Stimulated activated CD8-positive, alpha-beta memory T cell treated with anti-CD3 and anti-CD28 coated beads, Interleukin-4, amount 100 ng/mL, for 1 hour (primary cell): ENCODE measurements at regions not wholly inside any gene's neighbourhood (a gene's known extent, or its start where the extent isn't known, plus 50 kb on each side); places are given as distances from the start of the nearest gene placed in this dataset.

Source experiments
- DNase-seq, 2 donors: peaks; one replicate each; pipeline ENCODE4 v3.0.0-alpha.2; 2020; ENCODE audit warnings: low read depth in 2 of 2, low spot score in 1 of 2

DNA sequence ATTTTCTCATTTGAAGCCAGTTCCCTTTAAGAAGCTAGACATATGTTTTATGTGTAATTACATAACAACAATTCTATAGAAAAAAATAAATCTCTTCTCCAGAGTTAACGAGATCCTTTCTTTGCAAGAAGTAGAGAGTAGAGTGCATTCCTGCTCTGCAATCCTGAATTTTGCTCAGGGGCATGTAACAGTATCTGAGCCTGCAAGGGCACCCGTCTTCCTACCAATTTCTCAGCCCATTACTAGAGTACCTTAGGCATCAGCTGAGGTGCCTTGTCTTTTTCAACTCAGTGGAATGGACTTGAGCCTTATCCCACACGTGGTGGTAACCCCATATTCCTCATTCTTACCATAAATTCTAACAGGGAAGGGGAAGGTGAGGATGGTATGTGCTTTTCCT is 205.9 kb downstream of the IKZF2 start:
- no peak for DNase-seq

DNA sequence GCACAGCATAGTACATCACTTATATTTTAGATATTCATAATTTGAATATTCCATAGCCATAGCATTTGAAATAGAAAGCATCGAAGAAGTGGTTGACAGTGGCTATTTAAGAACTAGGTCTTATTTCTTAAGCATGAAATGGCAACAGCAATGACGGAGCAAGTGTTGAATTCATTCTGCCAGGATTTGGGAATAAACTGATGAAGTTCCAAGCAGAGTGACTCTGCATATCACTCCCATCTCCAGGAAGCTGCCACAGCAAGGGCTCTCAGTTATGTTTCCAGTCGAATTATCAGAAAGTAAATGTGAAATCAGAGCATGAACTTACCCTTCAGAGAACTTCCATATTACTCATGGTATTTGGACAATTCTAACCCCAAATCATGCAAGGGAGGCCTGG is 208.1 kb downstream of the IKZF2 start:
- DNase-seq, result no peak

- DNase-seq, result no peak
Observed at GRCh38 chr2:212941361-212941760, 210.1 kb downstream of the IKZF2 start.

DNA sequence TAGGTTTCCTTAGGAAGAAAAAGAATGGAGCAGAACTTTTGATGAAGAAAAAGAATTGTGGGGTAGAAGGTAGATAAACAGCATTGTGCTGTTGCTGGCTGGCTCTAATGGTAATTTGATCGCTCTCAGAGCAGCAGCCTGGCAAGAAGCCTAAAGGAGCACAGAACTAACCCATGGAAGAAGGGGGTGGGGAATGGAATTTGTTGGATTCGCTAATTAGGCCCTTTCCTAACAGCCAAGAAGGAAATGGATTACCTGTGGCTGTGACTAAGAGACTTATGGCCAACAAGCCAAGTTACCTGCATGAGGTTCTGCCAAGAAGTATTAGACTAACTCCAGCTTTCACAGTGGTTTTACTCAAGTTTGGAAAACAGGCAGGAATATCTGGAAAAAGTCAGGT is 210.6 kb downstream of the IKZF2 start:
- no peak for DNase-seq

DNA sequence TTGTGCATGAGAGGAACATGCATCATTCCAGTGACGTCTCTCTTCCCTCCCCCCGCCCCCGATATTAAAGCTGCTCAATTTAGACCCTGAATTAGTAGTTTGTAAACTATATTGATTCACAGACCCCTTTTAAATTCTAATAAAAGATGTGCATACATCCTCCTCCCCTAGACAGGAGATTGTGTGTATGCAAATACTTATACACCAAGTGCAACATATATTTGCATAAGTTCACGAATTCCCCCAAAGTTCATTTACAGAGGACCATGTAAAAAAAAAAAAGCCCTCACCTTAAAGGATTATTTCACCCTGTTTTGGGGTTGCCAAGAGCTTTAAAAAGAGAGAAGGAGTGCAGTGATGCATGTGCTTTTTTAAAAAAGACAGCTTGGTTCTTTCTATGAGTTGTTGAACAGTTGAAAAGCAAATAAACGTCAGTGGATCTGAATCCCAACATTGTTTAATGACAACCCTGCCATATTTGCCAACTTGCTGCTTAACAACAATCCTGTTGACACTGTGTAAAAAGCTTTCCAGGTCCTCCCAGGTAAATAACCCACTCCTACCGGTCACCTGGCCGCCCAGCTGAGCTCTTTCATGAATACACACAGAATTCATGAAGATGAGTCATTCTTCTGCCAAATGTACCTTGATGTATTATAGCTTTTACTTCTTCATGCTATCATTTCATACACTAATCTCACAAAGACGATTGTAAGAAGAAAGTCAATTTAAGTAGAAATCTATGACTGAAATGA is 211.5 kb downstream of the IKZF2 start:
- DNase-seq, result no peak

DNA sequence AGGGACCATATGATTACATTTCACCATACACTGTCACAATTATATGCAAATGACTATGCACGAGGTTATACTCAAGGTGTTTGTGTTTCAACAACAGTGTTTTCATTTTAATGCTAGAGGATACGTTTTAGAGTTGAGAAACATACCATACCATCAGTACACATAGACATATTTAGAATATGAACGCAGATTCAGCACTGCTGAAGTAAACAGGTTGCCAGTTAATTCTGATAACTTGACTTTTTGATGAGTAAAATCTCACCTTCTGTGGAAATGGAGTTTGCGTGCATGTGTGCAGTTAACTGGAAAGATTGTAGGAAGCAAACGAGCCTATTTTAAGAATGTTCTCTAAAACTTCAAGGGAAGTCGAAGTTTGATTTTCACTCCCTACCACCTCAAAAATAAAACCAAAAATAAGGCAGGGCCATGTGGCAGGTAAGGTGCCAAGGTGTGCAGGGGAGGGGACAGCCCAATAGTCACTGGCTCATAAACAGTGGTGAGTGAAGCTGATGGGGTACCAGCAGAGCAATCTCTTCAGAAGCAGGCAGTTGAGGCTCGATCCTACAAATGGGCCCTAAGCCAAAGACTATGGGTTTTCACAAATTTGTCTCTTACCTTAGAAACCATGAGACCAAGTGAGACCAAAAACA is 213.1 kb downstream of the IKZF2 start:
- no peak for DNase-seq

- no peak for DNase-seq
Observed at GRCh38 chr2:212936572-212936971, 214.8 kb downstream of the IKZF2 start.

DNA sequence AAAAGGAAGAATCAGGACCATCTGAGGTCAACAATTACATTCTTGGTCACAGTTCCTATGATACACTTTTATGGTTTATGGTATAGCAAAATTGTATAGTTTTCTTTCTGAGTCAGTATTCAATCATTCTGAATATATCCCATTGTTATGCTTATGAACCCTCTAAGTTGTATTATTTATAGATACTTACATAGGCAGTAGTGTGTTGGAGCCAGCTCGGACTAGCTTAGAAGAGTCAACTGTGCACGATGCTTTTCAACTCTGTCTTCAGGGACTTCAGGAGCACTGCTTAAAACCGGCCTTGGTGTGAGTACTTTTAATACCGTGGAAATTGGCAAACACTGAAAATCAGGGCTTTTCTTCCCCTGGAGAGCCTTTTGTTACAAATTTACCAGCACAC is 215.7 kb downstream of the IKZF2 start:
- no peak for DNase-seq

DNA sequence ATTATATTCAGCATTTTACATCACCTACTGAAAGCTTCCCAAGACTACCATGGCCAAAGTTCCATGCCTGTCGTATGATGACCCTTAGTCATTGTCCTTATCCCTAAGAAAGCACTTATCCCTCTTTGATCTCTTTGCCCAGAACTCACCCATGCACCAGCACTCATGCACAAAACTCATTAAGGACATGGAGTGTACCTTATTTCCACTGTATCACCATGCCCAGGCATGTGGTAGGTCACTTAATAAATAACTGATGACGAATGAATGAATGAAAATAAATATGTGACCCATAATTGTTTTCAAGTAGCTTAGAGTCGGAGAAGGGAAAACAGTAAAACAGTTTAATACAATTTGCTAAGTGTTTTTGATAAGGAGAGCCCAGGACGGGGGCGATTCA is 220.1 kb downstream of the IKZF2 start:
- DNase-seq, result no peak

DNA sequence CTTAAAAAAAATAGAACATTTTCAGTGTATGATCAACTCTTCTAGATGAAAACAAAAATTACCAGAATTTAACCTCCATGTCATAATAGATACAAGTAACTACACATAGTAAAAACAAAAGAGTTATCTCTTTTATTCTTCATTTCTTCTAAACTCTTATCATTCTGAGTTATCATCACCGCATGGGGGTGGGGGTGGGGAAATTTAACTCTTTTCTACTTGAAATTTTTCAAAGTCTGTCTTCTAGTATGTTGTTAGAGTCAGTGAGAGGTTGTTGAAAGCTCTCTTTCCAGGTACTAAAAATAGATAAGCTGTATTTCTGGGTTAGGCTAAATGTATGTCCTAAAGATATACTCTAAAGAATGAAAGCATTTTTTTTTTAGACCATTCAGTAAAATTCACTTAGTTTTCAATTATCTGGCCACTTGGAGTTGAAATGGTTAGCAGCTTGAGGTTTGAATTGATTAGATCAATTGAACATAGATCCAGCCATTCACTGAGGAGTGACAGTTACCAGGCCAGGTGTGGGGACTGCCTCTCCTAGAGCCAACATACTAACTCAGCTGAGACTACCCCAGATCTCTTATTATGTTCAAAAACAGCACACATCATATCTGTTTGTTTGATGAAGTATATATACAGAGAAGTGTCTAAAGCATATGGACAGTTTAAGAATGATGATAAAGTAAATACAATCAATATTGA is 220.7 kb downstream of the IKZF2 start:
- no peak for DNase-seq

- no peak for DNase-seq
Observed at GRCh38 chr2:212929971-212930370, 221.4 kb downstream of the IKZF2 start.

DNA sequence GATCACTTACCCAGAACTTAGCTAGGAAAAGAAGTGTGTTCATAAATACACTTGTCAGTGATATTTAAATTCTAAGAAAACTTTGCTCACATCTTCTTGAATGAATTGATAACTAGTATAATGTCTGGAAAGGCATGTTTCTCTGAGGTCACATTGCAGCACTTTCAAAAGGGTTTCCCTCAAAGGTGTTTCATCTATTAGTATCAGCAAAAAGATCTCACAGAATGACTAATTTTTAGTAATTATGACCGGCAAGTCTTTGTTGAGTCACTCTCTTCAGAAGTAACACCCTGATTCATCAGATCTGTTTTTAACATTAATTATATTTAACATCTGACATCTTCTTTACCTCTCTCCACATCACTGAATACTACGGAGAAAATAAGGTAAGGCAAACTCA is 222.3 kb downstream of the IKZF2 start:
- DNase-seq, result no peak

GRCh38 chr2:212928681-212929080 is 222.7 kb downstream of the IKZF2 start:
- DNase-seq, result no peak

DNA sequence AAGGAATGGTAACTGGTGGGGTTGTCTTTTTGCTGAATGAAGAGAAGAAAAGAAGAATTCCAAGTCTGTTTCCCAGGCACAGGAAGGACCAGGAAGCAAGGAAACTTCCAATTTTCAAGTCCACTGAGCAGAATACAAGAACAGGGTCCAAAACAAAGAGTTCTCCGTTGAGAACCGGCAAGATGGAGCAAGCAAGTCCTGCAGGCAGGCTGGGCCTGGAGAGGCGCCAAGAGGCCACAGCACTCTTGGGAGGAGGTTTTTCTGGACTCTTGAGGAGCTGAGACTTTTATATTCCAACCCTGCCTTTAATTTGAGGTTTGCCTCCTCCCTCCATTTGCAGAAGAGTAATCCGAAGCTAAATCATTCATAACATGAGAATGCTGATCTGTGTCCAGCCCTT is 224.5 kb downstream of the IKZF2 start:
- no peak for DNase-seq

DNA sequence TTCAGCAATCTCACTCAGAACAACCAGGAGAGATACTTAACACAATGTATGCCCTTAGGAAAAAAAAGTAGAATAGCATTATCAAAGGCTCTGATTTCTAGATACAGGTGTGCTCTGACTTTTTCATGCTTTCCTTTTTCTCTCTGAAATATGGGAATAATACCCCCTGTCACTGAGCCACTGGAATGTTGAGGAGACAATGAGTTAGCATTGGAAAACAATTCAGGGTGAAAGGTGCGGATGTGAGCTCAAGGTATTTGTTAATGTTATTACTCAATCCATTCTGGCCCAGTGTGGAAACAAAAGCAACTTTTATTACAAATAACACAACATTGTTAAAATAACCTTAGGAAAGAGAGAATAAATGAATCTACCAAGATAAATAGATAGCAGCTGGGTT is 228.0 kb downstream of the IKZF2 start:
- no peak for DNase-seq

DNA sequence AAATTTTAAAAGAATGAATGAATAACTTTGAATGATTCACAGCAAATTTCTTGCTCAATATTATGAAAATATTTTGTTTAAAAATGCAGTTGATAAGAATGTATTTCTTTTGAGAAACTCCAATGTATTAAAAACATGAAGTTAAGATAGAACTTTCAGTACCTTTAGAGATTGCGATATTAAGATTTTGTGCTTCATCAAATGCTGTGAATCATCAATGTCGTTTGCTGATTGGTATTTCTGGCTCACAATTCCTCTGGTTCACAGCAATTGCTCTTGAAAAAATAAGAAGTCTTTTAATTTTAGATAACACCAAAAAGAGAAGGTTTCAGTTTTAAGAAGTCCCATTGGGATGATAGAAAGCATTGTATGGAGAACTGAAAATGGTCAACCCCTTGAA is 228.7 kb downstream of the IKZF2 start:
- no peak for DNase-seq

- DNase-seq, result no peak
Observed at GRCh38 chr2:212921711-212922110, 229.7 kb downstream of the IKZF2 start.

- DNase-seq, result no peak
Observed at GRCh38 chr2:212921061-212921460, 230.4 kb downstream of the IKZF2 start.

DNA sequence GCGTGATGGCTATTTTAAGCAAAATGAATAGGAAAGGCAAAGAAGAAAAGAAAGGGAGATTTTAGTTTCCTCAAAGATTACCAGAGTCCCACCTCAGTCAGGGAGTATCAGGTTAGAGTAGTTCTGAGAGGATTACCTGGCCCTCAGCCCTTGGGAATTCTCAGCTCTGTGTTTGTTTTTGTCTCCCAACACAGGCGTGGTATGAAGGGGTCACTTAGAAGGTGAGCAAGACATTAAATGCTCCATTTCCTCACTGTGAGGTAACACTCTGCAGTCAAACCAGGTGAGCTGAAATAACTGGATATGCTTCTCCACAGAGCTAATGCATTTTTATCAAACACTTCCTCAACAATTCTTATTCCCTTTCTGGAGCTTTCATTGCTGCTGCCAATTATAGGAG is 232.2 kb downstream of the IKZF2 start:
- DNase-seq, result no peak

- DNase-seq, result no peak
Observed at GRCh38 chr2:212918336-212918735, 233.1 kb downstream of the IKZF2 start.

GRCh38 chr2:212915121-212915782 is 236.2 kb downstream of the IKZF2 start:
- DNase-seq, result no peak

DNA sequence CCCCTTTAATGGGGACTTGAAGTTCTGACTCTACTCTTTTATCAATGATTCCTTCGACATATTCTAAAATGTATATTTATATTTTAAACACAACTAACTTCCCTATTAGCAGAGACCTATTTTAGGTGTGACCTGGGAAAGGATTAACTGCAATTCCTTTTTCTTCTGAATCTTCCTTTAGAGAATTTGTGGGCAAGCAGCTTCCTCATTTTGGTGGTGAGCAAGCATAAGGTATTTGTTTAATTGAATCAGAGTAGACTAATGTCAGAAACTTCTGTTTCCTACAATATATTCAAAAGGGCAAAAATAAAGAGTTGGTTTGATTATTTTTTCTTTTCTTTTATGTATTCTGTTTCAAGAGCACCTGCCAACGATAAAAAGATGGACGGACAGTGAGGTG is 237.0 kb downstream of the IKZF2 start:
- DNase-seq, result no peak
